ENCODE measurements at regions not wholly inside any gene's neighbourhood (a gene's known extent, or its start where the extent isn't known, plus 50 kb on each side); places are given as distances from the start of the nearest gene placed in this dataset.
"Not testable (repeated sequence)": the region's sequence is repeated elsewhere in the genome, so short reads cannot be mapped to it uniquely, and the experiment has no call there.

- not testable (repeated sequence) for DNase-seq
Observed at GRCh38 chr14:44385296-44385695, 121.8 kb downstream of the FSCB start.

DNA sequence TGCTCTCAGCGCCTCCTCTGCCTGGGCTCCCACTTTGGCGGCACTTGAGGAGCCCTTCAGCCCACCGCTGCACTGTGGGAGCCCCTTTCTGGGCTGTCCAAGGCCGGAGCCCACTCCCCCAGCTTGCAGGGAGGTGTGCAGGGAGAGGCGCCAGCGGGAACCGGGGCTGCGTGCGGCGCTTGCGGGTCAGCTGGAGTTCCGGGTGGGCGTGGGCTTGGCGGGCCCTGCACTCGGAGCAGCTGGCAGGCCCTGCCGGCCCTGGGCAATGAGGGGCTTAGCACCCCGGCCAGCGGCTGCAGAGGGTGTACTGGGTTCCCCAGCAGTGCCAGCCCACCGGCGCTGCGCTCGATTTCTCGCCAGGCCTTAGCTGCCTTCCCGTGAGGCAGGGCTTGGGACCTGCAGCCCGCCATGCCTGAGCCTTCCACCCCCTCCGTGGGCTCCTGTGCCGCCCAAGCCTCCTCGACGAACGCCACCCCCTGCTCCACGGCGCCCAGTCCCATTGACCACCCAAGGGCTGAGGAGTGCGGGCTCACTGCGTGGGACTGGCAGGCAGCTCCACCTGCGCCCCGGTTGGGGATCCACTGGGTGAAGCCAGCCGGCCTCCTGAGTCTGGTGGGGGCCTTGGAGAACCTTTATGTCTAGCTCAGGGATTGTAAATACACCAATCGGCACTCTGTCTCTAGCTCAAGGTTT is 122.3 kb downstream of the FSCB start:
- DNase-seq: not testable (repeated sequence)

- no peak for DNase-seq
Observed at GRCh38 chr14:44384093-44384492, 123.0 kb downstream of the FSCB start.

DNA sequence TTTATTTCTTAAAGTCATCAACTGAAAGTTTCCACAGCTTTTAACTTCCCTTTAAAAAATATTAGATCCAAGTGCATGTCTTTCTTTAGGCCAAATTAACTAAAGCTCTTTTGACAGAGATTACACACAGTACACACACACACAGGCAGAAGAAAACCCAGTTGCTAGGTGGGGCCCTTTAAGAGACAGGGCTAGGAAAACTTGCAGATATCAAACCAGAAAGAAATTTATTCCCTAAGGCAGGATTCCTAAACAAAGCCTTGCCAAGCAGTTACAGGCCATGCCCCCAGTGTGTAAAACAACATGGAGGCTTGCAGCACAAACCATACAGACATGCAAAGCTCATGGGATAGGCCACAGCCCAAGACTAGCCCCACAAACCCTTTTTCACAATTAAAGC is 123.4 kb downstream of the FSCB start:
- DNase-seq: no peak

GRCh38 chr14:44379292-44379977 is 127.6 kb downstream of the FSCB start:
- DNase-seq: no peak

DNA sequence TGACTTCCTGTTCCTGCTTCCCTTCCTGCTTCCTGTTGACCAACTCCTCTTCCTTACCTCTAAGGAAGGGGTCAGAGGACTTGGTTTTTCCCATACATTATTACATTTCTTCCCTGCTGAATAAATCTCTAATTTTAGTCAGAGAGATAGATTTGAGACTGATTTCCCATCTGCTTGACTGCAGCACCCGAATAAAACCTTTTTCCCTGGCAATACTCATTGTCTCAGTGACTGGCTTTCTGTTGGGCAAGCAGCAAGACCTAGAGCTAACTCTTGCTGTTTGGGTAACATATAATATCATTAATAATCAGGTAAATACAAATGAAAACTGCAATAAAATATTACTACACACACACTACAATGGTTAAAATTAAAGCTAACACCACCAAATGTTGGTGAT is 132.2 kb downstream of the FSCB start:
- no peak for DNase-seq

GRCh38 chr14:44372807-44373489 is 134.1 kb downstream of the FSCB start:
- DNase-seq: no peak

DNA sequence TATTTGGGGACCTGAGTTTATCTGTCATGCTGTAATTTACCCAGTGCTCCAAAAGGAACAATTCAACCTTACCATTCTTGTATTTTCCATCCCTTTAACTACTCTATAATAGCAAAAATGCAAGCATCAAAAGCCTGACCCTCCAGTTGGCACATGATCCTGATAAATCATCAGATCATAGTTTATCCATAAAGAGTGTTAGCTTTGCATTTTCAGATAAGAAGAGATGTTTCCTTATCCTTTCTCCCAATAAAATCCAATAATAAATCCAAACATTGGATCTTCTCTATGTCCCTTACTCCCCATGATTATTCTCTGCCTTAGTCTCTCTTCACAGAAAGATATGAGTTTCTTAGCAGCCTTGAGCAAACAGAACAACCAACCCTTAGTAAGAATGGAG is 134.9 kb downstream of the FSCB start:
- no peak for DNase-seq

DNA sequence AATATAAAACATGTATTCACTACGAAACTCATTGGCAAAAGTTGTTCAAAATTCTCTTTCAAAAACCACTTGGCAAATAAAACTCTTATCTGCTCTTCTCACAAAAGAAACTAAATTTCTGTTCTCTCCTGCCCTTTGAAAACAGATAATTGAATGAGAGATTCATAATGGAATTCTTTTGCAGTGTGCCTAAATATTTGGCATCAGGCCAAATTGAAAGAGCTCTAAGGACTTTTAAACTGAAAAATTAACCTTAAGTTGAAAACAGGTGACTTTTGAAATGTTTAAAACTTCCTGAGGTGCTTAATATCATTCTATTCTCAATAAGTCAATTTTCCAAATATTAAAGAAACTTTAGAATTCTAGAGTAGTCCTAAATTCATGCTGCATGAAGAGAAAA is 136.4 kb downstream of the FSCB start:
- DNase-seq: no peak

DNA sequence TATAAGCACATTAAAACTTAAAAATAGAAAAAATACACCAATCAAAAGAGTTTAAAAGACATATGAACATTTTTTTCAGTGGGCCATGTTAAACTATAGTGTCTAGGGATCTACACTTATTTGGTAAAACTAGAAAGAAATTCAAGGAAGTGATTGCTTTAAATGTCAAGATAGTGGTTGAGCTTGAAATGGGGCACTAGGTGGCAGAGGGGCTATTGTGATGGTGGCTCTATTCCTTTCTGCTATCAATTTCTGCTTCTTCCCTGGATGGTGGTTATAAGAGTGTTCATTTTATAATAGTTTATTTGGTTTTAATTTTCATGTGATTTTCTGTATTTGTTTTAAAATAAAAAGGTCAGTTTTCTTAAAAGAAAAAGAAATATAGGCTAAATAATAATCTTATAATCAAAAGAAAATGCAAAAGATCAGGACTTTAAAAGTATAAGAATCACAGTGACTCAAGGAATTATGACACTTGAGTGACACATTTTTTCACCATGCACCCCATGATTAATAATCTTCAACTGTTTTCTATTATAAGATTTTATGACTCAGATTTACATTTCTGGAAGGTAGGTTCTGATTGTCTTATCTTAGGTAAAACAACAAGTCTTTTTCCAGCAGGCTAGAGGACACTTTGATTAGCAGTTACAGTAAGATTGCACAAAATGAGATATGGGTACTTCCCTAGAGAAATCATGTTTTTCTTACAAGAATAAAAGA is 137.5 kb downstream of the FSCB start:
- no peak for DNase-seq

GRCh38 chr14:44361083-44361482 is 146.0 kb downstream of the FSCB start:
- DNase-seq: no peak

DNA sequence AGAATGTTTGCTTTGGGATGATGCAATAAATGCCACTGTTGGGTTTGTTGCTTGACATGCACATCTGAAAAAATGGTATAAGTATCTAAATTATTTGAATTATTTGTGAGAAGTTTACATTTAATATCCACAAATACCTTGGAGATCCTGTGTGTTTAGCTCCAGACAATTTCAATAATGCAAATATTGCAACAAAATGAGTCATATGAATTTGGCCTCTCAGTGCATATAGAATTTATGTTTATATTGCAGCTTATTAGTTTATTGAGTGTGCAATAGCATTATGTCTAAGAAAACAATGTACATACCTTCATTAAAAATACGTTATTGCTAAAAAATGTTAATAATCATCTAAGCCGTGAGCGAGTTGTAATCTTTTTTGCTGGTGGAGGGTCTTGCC is 153.3 kb downstream of the FSCB start:
- no peak for DNase-seq

DNA sequence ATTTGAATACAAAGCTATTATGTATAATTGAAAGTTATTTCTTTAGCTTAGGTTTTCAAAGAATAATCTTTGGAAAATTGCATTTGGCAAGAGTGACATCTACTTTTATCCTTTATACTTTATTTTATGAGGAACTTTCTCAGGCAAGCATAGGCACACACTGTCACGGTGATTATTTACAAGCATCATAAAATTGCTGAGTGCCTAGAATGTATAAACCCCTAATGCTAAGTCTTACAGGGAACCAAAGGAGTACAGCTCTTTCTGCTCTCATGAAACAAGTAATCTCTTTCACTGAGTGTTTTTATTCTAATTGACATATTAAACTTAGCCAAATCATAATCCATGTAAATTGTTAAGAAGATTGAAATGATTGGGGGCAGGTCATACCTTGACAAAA is 154.9 kb downstream of the FSCB start:
- DNase-seq: no peak

- no peak for DNase-seq
Observed at GRCh38 chr14:44347316-44347715, 159.8 kb downstream of the FSCB start.

- DNase-seq: no peak
Observed at GRCh38 chr14:44341116-44341515, 166.0 kb downstream of the FSCB start.

- no peak for DNase-seq
Observed at GRCh38 chr14:44339862-44340261, 167.2 kb downstream of the FSCB start.

DNA sequence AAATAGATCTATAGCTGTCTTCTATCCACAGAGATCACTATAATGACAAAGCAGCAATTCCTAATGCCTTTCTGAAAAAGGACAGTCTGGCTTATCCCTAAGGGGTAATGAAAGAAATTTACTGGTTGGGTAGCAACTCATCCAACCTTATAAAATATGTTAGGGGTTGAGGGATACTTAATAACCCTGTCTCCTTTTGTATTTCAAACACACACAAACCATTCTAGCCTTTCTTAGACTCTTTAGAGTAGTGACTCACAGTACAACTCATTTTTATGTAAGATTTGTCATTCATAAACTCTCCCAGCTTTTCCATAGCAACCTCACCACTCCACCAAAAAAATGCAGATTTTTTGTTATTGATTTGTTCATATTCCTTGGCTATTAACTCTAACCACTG is 167.9 kb downstream of the FSCB start:
- no peak for DNase-seq

- no peak for DNase-seq
Observed at GRCh38 chr14:44317441-44317746, 189.7 kb downstream of the FSCB start.

DNA sequence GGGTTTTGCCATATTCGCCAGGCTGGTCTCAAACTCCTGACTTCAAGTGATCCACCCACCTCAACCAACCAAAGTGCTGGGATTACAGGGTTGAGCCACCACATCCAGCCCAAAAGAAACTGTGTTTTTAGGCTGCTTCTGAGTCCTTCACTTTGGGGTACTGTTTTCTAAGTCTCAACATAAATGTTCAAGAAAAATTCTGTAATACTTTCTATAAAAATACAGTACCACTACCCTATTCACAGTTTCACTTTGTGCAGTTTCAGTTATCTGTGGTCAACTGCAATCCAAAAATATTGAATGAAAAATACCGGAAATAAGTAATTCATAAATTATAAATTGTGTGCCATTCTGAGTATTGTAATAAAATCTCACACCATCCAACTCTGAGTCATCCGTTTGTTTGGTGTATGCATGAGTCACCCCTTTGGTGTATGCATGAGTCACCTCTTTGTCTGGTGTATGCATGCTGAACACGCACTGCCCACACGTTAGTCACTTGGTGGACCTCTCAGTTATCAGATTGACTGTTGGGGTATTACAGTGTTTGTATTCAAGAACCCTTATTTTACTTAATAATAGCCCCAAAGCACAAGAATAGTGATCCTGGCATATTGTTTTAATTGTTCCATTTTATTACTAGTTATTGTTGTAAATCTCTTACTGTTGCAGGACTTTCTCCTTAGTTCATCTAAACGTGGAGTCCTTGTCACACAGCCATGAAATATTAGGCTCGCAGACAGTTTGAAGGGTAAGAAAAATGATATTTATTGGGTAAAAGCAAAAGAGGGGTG is 190.2 kb downstream of the FSCB start:
- DNase-seq: peak; percentile 13

DNA sequence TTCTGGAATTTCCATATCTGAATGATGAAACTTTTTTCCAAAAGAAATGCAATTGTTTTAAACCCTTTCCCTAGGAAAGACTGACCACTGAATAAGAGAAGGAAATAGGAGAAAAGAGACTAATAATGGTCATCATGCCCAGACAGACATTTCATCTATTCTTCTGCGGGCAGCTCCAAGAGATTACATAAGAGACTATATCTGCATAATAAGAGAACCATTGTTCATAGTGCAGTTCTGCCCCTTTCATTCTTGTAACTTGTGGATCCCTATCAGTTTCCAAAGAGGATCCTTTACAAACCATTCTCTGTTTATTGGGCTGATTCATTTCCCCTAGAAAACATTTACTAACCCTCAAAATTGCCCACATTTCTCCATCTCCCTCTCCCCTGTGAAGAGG is 197.8 kb downstream of the FSCB start:
- DNase-seq: no peak

- DNase-seq: no peak
Observed at GRCh38 chr14:44300916-44301315, 206.2 kb downstream of the FSCB start.

- no peak for DNase-seq
Observed at GRCh38 chr14:44297437-44297836, 209.6 kb downstream of the FSCB start.

DNA sequence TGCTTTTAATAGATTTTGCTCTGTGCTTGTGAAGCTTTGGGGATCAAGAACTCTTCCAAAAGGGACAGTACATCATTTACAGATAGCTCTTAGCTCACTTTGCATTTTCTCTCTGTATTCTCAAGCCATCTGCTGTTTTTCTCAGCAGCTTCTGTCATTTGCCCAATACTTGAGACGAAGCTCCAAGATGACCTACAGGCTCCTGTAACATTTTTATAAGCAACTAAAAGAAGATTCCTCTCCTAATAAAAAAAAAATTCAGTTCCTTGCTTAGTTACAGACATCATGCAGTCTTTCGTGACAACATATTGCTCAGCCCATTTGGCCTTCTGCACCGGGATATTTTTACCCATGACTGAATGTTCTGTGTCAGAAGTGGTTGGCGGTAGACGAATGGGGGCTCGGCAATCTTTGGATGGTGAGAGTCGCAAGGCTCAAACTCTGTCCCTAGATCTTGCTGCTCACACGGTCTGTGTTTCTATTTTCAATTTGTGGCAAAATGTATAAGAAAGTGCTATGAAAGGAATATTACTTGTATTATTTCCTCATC is 215.6 kb downstream of the FSCB start:
- DNase-seq: no peak
